Aorta (tissue), 5 donors: ENCODE measurements at regions not wholly inside any gene's neighbourhood (a gene's known extent, or its start where the extent isn't known, plus 50 kb on each side); places are given as distances from the start of the nearest gene placed in this dataset.
A peak's percentile ranks its signal among the peaks of the same experiment; 100 is the strongest.
"Not testable (repeated sequence)": the region's sequence is repeated elsewhere in the genome, so short reads cannot be mapped to it uniquely, and the experiment has no call there.

ENCODE experiments used
- ATAC-seq: fragments of 200-7000 bp; cut with Tn5 transposase; one replicate; pipeline ENCODE4 v1.9.1; 2022; ENCODE audit warnings: moderate library complexity; ENCODE audit not compliant: low FRiP score
- DNase-seq, 2 donors: peaks; one replicate each; pipeline ENCODE4 v3.0.0-alpha.2; 2020
- H3K27ac ChIP-seq, 2 donors: one replicate each; pipeline ENCODE4 v1.5.1; 2013; ENCODE audit warnings: low read length in 2 of 2, mild to moderate bottlenecking in 2 of 2, moderate library complexity in 2 of 2, control low read depth in 1 of 2, inconsistent platforms in 1 of 2, low read depth in 1 of 2
- H3K27me3 ChIP-seq, 2 donors: one replicate each; pipeline ENCODE4 v1.6.1; 2013; ENCODE audit warnings: control low read depth in 1 of 2, low read length in 1 of 2, mild to moderate bottlenecking in 1 of 2, moderate library complexity in 1 of 2; ENCODE audit not compliant: insufficient read depth in 2 of 2, control insufficient read depth in 1 of 2
- H3K36me3 ChIP-seq, 2 donors: one replicate each; pipeline ENCODE4 v1.6.1; 2013; ENCODE audit warnings: control low read depth in 1 of 2, low read length in 1 of 2, mild to moderate bottlenecking in 1 of 2; ENCODE audit not compliant: insufficient read depth in 2 of 2, control insufficient read depth in 1 of 2
- H3K4me1 ChIP-seq, 2 donors: one replicate each; pipeline ENCODE4 v1.6.1; 2013; ENCODE audit warnings: low read length in 2 of 2, control low read depth in 1 of 2, mild to moderate bottlenecking in 1 of 2, moderate library complexity in 1 of 2; ENCODE audit not compliant: insufficient read depth in 2 of 2, control insufficient read depth in 1 of 2
- H3K4me3 ChIP-seq, 2 donors: one replicate each; pipeline ENCODE4 v1.5.1; 2013; ENCODE audit warnings: low read length in 2 of 2, control low read depth in 1 of 2, mild to moderate bottlenecking in 1 of 2
- H3K9me3 ChIP-seq: one replicate; pipeline ENCODE4 v1.6.1; 2013; ENCODE audit warnings: mild to moderate bottlenecking, low read length; ENCODE audit not compliant: control insufficient read depth
- WGBS, 2 donors: extraction: QIAGEN DNeasy Blood & Tissue Kit; methylation state at CpG; one replicate each; pipeline ENCODE4 v1.1.7; 2013; 5-methylcytosine and 5-hydroxymethylcytosine counted together
- intact Hi-C, 2 donors: fragments of 100-400 bp; cut with DNase I; formaldehyde crosslinking; loops; one replicate each; pipeline versions ENCODE4 v1.14.2 to v1.15.0; 2022
- donor health status: healthy with polysubstance abuse.
- donor health status: Bipolar disorder and iron deficiency.
- donor health status: DM: no; HTN: no; CAD: no.
- donor health status: DM: no; HTN: no; CAD: no.
- donor health status: DM: yes; HTN: yes; CAD: no.

- DNase-seq, result no peak
- Histone ChIP-seq H3K36me3 (no peaks in the 10 kb centered on the region), H3K9me3 (no peaks in the 10 kb centered on the region), H3K27me3 (no peaks in the 10 kb centered on the region), H3K4me1 (no peaks in the 10 kb centered on the region), H3K27ac (no peak overlapping the region), H3K4me3 (no peak overlapping the region)
- WGBS, 2 donors, result 91 to 92% methylated on average over 37 to 39 of the region's 39 CpGs
- intact Hi-C loops, result no loop called here
- ATAC-seq, result no peak
Measured at GRCh38 chr3:125671461-125672243, 76.4 kb upstream of the OSBPL11 start.

GRCh38 chr3:125675791-125676190 lies 80.5 kb upstream of the OSBPL11 start:
- Histone ChIP-seq H3K27me3 (no peaks in the 10 kb centered on the region), H3K4me3 (no peak overlapping the region), H3K4me1 (no peaks in the 10 kb centered on the region), H3K36me3 (no peaks in the 10 kb centered on the region), H3K27ac (no peak overlapping the region), H3K9me3 (no peaks in the 10 kb centered on the region)
- DNase-seq, result no peak
- intact Hi-C loops, result no loop called here
- no peak for ATAC-seq
- 50 to 52% methylated on average over 4 of the region's 4 CpGs for WGBS, 2 donors

DNA sequence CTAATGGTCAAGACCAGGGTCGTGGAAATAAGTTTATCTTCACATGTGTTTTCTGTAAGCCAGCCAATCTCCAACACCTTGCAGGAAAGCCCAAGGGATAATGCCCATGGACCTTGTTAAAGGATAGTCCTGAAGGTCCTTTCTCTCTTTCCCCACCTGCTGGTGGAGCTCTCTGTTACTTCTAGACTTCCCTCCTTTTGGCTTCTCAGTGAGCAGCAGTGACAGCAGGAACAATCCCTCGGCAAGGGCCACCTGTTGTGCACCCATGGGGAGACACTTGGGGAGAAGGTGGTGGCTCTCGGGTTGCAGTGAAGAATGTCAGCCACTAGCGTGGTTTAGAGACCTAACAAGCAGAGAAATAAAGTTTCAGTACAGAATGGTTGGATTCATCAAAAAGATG lies 84.0 kb upstream of the OSBPL11 start:
- no peaks in the 10 kb centered on the region for H3K9me3 ChIP-seq
- no peaks in the 10 kb centered on the region for H3K4me1 ChIP-seq
- H3K4me3 ChIP-seq, result no peak overlapping the region
- no peak for ATAC-seq
- DNase-seq, result no peak
- H3K27ac ChIP-seq, result no peak overlapping the region
- no peaks in the 10 kb centered on the region for H3K36me3 ChIP-seq
- WGBS, 2 donors, result 90 to 95% methylated on average over 4 of the region's 4 CpGs
- H3K27me3 ChIP-seq, result no peaks in the 10 kb centered on the region
- intact Hi-C loops, result no loop called here

DNA sequence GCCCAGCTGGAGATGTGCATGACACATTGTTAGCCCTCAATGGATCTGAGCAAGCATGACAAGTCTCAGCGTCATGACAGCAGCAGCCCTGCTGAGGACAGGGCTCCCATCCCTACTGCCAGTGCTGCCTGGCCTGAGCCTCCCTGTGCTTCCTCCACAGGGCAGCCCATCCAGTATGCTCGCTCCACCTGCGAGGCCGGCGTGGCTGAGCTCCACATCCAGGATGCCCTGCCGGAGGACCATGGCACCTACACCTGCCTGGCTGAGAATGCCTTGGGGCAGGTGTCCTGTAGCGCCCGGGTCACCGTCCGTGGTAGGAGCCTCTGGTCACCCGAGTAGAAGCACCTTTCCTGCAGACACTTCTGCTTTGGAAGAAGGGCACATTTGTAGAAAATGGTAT lies 85.8 kb upstream of the OSBPL11 start:
- no peak for ATAC-seq
- no peak for DNase-seq
- no peaks in the 10 kb centered on the region for H3K27me3 ChIP-seq
- no peaks in the 10 kb centered on the region for H3K4me1 ChIP-seq
- intact Hi-C loops, result no loop called here
- 97 to 98% methylated on average over 9 to 11 of the region's 11 CpGs for WGBS, 2 donors
- no peaks in the 10 kb centered on the region for H3K36me3 ChIP-seq
- H3K9me3 ChIP-seq, result no peaks in the 10 kb centered on the region
- no peak overlapping the region for H3K27ac ChIP-seq
- H3K4me3 ChIP-seq, result no peak overlapping the region

DNA sequence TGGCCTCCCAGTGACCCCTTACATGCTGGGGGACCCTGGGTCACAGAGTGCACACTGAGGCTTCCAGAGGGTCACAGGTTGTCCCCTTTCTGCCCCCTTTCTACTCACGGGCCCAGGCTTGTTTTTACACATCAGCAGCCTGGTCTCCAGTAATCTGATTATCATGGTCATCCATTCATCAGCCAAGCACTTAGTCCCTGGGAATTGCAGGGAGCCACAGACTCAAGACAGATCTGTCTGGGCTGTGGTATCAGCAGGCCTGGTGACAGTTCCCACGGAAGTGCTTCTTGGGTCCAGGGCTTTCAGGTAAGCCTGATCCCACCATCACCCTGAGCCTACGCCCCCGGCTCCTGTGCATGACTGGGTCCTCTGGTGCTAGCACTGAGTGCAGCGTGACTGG lies 86.6 kb upstream of the OSBPL11 start:
- H3K4me3 ChIP-seq, H3K36me3 ChIP-seq, ATAC-seq, H3K4me1 ChIP-seq, H3K9me3 ChIP-seq, H3K27ac ChIP-seq, DNase-seq, H3K27me3 ChIP-seq, intact Hi-C loops: not testable (repeated sequence)
- WGBS, 2 donors, result 95 to 98% methylated on average over 4 to 5 of the region's 5 CpGs

DNA sequence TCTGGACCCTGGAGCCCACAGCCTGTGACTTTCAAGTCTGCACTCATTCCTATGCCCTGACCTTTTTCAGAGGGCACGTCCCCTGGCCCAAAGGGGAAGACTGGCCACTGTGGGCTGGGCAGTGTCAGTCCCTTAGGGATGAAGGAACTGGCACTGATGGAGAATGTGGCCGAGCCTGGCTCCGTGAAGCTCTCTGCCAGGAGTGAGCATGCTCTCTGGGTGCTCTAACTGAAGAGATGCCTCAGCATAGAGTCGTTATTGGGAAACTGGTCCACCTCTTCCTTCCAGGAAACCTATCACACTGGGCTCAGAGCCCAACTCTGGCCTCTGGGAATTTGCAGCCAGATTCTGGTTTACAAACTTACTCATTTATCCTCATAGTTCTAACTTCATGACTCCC lies 87.3 kb upstream of the OSBPL11 start:
- ATAC-seq, DNase-seq, H3K9me3 ChIP-seq, H3K27ac ChIP-seq, H3K36me3 ChIP-seq, H3K4me1 ChIP-seq, intact Hi-C loops, H3K4me3 ChIP-seq, H3K27me3 ChIP-seq: not testable (repeated sequence)
- WGBS, 2 donors, result 21 to 25% methylated on average over 4 of the region's 4 CpGs

- intact Hi-C loops, result no loop called here
- WGBS, 2 donors, result 6 to 9% methylated on average over 9 of the region's 9 CpGs
- ATAC-seq (peak; percentile 64), DNase-seq (no peak)
- Histone ChIP-seq H3K36me3 (no peaks in the 10 kb centered on the region), H3K4me3 (no peak overlapping the region), H3K27ac (no peak overlapping the region), H3K9me3 (no peaks in the 10 kb centered on the region), H3K27me3 (no peaks in the 10 kb centered on the region), H3K4me1 (no peaks in the 10 kb centered on the region)
Measured at GRCh38 chr3:125683067-125683829, 88.0 kb upstream of the OSBPL11 start.

DNA sequence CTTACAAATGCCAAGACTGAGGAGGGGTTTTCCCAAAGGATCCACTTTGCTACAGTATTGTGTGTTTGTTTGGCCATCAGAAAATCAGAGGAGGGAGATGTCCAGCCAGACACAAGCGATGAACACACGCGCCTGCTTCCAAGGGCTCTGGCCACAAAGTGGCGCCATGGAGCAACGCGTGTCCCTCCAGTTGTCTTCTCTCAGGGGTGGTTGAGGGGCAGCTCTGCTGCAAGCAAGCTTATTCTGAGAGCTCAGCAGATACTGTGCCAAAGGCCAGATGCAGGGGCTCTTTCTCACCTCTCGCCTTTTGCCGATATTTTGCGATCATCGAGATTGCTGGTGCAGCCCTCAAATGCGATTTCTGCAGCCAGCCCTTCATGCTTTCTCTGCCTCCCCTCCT lies 88.9 kb upstream of the OSBPL11 start:
- no peak overlapping the region for H3K27ac ChIP-seq
- peak; percentile 13 for ATAC-seq
- H3K4me3 ChIP-seq, result no peak overlapping the region
- H3K27me3 ChIP-seq, result no peaks in the 10 kb centered on the region
- intact Hi-C loops, result no loop called here
- no peaks in the 10 kb centered on the region for H3K9me3 ChIP-seq
- no peaks in the 10 kb centered on the region for H3K4me1 ChIP-seq
- 78 to 82% methylated on average over 11 of the region's 11 CpGs for WGBS, 2 donors
- DNase-seq, result no peak
- no peaks in the 10 kb centered on the region for H3K36me3 ChIP-seq

DNA sequence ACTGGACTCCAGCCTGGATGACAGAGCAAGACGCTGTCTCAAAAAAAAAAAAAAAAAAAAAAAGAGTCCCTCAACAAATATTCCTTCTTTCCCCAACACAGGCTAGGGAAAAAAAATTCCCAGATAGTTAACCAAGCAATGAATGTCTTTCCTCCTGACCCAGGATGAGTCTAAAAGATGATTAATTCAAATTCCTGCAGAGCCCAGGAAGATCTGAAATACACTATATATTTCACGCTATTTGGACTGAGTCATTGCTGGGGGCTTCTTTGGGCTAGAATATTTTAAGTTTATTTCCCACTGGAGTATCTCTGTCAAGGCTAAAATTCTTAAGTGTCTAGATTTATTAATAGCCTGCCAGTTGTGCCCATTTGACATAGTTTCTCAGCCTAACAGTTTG lies 90.4 kb upstream of the OSBPL11 start:
- H3K27me3 ChIP-seq, H3K27ac ChIP-seq, DNase-seq, ATAC-seq, H3K4me1 ChIP-seq, intact Hi-C loops, H3K4me3 ChIP-seq, H3K9me3 ChIP-seq, H3K36me3 ChIP-seq: not testable (repeated sequence)
- WGBS, 2 donors, result 18 to 19% methylated on average over 2 of the region's 2 CpGs
